Muscle of leg (tissue), 3 donors: ENCODE measurements at regions not wholly inside any gene's neighbourhood (a gene's known extent, or its start where the extent isn't known, plus 50 kb on each side); places are given as distances from the start of the nearest gene placed in this dataset.
"Not testable (repeated sequence)": the region's sequence is repeated elsewhere in the genome, so short reads cannot be mapped to it uniquely, and the experiment has no call there.

ENCODE experiments used
- DNase-seq: peaks from one replicate; pipeline ENCODE4 v3.0.0; 2013
- H3K27ac ChIP-seq: one replicate; pipeline ENCODE4 v1.5.1; 2013; ENCODE audit warnings: mild to moderate bottlenecking, low read length, control low read depth
- H3K27me3 ChIP-seq: one replicate; pipeline ENCODE4 v1.6.1; 2013; ENCODE audit warnings: low read length; ENCODE audit not compliant: control insufficient read depth, insufficient read depth
- H3K36me3 ChIP-seq: one replicate; pipeline ENCODE4 v1.6.1; 2013; ENCODE audit warnings: low read length; ENCODE audit not compliant: control insufficient read depth, insufficient read depth
- H3K4me1 ChIP-seq: one replicate; pipeline ENCODE4 v1.6.1; 2013; ENCODE audit warnings: low read length; ENCODE audit not compliant: control insufficient read depth, insufficient read depth
- H3K4me3 ChIP-seq: one replicate; pipeline ENCODE4 v1.5.1; 2013; ENCODE audit warnings: low read length, control low read depth
- H3K9me3 ChIP-seq: replicated peaks from 2 replicates; pipeline ENCODE4 v1.6.1; 2013; ENCODE audit warnings: low read depth, low read length; ENCODE audit not compliant: control insufficient read depth
- WGBS: methylation state at CpG from one replicate; pipeline ENCODE4 v1.1.5; 2013; ENCODE audit warnings: missing lambda C conversion rate; ENCODE audit not compliant: insufficient coverage; 5-methylcytosine and 5-hydroxymethylcytosine counted together

DNA sequence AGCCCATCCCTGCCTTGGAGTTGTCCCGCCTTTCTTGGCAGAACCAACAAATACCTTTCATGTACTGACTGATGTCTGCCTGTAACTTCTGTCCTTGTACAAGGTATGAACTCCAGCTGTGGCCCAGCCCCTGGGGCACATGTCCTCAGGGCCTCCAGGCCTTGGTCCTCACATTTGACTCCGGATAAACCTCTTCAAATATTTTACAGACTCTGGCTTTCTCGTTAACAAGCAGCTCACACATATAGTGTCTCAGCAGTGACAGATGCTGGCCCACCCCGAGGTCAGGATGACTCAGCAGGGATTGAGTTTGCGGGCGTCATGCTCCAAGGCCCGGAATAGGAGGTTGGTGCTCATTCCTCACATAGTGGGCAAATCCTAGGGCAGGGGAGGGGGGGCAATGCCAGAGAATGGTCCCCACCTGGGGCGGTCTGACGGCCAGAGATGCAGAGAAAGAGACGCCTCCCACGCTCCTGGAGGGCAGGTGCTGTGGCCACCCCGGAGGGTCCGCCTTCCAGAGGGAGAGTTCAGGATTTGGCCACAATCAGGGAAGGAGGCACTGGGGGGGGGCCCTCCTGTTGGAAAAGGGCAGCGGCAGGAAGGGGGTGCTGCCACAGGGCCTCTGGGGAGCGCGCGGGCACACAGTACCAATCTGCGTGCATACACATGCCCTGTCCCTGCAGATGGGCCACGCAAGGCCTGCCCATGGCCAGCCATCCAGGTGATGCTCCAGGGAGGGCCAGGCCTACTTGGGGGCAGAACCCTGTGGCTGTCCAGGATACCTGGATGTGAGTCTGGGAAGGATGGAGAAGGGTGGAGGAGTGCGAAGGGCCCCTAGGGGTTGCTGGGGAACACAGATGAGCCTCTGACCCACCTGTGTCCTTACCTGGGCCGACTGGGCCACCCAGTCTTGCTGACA is 58.2 kb upstream of the SPN start:
- not testable (repeated sequence) for H3K4me3 ChIP-seq, H3K36me3 ChIP-seq, H3K9me3 ChIP-seq, H3K27ac ChIP-seq, H3K27me3 ChIP-seq
- H3K4me1 ChIP-seq: peaks cover 54% of the 10 kb centered on the region
- DNase-seq: peak; percentile 46
- WGBS: 85% methylated on average over 9 of the region's 21 CpGs

DNA sequence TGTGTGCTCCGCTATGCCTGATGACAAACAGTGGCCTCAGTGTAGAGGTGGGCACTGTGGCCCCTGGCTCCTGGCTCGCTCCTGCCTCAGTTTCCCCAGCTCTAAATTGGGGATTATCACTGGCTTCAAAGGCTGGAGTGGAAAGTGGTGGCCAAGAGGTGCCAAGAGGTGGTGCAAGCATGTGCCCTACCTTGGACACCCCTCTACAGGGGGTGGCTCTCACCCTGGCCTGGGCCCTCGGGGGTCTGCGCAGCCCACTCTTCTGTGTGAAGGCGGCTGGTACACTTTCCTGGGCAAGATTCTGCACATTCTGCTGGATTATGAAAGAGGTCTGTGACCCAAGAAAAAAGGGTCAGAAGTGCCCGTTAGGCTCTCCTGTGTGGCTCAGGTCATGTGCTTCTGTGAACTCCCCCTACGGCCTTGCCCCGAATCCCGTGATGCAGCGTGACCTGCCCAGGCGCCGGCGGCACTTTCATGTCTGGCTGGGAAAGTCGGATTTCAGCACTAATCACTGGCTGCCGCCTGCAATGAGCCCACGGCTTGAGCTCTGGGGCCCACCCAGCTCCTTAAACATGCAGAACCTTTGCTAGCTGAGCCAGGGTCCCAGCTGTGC is 57.3 kb upstream of the SPN start:
- H3K9me3 ChIP-seq, H3K4me3 ChIP-seq, H3K36me3 ChIP-seq, DNase-seq, H3K27me3 ChIP-seq, H3K27ac ChIP-seq: not testable (repeated sequence)
- peaks cover 46% of the 10 kb centered on the region for H3K4me1 ChIP-seq
- 72% methylated on average over 9 of the region's 16 CpGs for WGBS

DNA sequence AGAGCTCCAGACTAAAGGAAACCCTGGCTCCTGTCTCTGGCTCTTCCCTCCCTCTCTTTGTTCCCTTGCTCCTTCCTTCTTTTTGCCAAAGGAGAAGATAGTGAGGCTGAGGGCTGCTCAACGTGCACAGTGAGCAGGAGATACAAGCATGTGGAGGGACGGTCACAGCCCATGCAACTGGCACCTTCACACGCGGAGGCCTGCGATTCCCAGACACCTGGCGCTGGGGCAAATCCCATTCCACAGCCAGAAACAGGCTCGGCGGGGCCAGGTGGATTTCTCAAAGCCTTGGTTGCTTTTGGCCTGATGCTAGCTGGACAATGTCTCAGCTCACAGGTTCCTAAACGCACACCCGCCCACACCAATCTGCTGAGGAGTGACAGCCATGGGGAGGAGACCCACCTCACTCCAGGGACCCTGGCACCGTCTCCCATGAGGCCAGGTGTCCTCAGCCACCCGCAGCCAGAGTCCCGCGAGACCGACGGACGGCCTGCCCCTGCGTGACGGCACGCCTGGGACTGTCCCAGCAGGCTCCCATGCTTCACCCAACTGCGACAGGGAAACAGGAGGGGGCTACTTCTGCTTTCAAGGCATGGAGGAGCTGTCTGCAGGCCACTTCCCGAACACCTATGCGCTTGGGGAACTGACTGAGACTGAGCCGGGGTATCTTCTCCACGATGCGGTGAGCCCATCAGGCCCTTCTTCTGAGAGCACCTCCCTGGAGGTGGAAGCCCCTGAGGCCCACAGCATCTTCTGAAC is 56.2 kb upstream of the SPN start:
- not testable (repeated sequence) for H3K36me3 ChIP-seq, H3K9me3 ChIP-seq, DNase-seq, H3K4me3 ChIP-seq, H3K27ac ChIP-seq, H3K27me3 ChIP-seq
- H3K4me1 ChIP-seq: peaks cover 36% of the 10 kb centered on the region
- WGBS: 86% methylated on average over 16 of the region's 26 CpGs

DNA sequence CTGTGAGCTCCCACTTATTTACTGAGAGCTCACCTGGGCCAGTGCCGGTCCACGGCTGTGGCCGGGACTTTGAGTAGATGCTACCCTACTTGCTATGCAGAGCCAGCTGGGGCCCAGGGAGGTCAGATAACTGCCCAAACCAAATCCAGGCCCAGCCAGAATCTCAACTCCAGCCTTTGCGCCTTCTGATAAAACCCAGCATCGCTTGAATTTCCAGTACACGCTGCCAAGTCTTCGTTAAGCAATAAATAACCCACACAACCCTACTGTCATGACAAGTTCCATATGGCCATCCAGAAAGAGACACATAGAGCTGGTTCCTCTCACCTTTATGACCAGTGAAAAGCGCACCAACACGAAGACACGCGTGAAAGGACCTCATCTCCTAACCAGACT is 55.6 kb upstream of the SPN start:
- H3K27ac ChIP-seq, H3K4me3 ChIP-seq, H3K27me3 ChIP-seq, H3K9me3 ChIP-seq, DNase-seq, H3K36me3 ChIP-seq: not testable (repeated sequence)
- H3K4me1 ChIP-seq: peaks cover 31% of the 10 kb centered on the region
- WGBS: 68% methylated on average over 7 of the region's 11 CpGs

DNA sequence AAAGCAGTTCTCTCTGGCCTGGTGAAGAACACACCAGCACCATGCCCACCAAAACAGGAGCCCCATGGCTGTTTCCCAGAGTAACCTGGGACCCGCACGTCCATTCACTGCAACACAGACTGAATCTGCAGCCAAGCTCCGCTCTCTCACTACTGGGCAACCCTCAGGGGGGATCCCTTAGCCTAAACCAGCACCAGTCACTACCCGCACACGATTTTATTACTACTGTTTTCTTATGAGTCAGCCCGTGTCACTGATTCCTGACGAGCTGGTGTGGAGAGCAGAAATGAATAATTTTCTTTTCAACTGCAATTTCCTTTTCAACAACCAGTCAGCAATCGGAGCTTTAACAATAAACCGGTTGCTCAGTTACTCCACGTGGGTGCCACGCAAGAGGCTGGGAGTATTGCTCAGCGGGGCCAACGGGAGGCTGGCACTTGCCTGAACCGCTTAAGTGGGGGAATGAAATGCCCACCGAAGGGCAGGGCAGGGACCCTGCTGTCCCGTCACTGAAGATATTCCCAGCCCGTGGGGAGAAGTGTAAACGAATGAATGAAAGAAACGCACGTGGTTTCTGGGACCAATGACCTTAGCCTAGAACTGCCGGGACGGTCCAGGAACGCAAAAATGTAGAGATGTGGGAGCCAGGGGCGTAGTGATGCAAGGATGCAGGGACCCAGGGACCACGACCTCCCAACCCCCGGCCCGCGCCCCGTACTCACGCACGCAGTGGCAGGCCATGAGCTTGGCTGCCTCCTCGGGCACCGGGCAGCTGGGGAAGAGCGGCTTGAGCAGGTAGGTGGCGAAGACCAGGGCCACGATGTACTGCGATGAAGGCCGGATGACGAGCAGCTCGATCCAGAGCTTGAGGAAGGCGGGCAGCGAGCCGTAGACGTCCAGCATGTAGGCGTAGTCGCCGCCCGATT is 50.4 kb upstream of the SPN start:
- not testable (repeated sequence) for H3K9me3 ChIP-seq, H3K36me3 ChIP-seq, H3K27me3 ChIP-seq, DNase-seq, H3K27ac ChIP-seq, H3K4me1 ChIP-seq
- 0% methylated on average over 13 of the region's 48 CpGs for WGBS
- H3K4me3 ChIP-seq: peak overlapping the region; percentile 47
